ENCODE measurements at regions not wholly inside any gene's neighbourhood (a gene's known extent, or its start where the extent isn't known, plus 50 kb on each side); places are given as distances from the start of the nearest gene placed in this dataset.

DNA sequence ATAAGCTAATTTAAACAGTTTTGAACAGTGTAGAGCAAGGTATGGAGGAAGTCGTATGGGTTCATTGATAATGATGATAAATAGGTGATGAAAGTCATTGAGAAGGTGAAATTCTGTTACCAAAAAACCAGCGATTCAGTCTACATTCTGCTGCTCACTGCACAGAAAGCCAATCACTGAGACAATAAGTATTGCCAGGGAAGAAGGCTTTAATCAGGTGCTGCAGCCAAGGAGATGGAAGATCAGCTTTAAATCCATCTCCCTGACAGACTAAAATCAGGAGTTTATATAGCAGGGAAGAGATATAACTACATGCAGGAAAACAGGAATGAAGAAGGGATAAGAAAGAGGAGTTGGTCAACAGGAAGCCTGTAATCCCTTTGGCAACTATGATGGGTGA lies 361.3 kb upstream of the C1orf174 start:
- TF ChIP-seq, protein P1, sequence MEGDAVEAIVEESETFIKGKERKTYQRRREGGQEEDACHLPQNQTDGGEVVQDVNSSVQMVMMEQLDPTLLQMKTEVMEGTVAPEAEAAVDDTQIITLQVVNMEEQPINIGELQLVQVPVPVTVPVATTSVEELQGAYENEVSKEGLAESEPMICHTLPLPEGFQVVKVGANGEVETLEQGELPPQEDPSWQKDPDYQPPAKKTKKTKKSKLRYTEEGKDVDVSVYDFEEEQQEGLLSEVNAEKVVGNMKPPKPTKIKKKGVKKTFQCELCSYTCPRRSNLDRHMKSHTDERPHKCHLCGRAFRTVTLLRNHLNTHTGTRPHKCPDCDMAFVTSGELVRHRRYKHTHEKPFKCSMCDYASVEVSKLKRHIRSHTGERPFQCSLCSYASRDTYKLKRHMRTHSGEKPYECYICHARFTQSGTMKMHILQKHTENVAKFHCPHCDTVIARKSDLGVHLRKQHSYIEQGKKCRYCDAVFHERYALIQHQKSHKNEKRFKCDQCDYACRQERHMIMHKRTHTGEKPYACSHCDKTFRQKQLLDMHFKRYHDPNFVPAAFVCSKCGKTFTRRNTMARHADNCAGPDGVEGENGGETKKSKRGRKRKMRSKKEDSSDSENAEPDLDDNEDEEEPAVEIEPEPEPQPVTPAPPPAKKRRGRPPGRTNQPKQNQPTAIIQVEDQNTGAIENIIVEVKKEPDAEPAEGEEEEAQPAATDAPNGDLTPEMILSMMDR (conservative IDR thresholded peaks at IDR 0.05; ENCODE audit: low read depth, low read length): no peak
- no peak overlapping the region for H3K4me3 ChIP-seq (ENCODE audit: low read length)
- no peak for DNase-seq (ENCODE audit: low read depth)

DNA sequence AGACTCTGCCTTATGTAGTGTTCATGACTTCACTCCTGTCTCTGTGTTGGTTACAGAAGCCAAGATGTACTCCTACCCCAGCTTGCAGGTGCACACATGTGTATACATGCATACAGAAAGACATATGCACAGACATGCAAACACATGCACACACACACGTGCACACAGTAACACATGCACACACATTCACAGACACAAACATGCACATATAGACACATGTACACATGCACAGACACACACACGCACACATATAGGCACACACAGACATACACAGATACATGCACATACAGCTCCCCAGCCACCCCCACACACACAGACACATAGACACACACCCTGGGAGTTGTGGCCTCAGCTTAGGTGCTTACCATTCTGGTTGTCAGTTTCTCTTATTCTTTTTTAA lies 362.6 kb upstream of the C1orf174 start:
- TF ChIP-seq, protein P1 (conservative IDR thresholded peaks at IDR 0.05; ENCODE audit: low read depth, low read length): no peak
- no peak for DNase-seq (ENCODE audit: low read depth)
- no peak overlapping the region for H3K4me3 ChIP-seq (ENCODE audit: low read length)

DNA sequence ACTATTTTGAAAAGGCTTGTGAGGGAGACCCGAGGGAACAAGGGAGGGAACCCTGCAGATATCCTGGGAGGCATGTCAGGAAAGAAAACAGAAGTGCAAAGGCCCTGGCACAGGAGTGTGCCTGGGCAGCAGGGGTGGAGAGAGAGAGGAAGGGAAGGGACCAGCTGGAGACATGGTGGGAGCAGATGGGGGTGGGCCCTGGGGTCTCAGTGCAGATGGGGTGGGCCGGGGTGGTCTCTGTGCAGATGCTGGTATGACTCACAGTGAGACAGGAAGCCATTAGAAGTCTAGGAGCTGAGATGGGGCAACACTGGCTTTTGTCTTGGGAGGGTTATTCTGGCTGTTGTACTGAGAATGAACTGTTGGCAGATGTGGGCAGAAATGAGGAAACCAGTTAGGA lies 363.6 kb upstream of the C1orf174 start:
- TF ChIP-seq, protein P1 (conservative IDR thresholded peaks at IDR 0.05; ENCODE audit: low read depth, low read length): no peak
- H3K4me3 ChIP-seq (ENCODE audit: low read length): no peak overlapping the region

DNA sequence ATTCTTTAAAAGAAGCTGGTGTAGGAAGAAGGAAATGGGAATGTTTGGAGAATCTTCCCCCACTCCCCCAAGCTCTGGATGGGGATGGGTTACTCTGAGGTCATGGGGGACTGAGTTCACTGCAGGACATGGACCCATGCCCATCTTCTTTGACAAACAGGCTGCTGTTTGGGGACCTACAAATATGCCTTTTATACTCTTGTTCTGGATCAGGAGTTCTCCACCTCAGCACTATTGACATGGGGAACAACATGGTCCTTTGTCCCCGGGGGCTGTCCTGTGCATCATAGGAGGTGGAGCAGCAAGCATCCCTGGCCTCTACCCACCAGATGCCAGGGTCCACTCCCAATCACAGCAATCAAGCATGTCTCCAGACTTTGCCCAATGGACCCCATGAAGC lies 365.8 kb upstream of the C1orf174 start:
- DNase-seq (ENCODE audit: low read depth): no peak
- no peak overlapping the region for H3K4me3 ChIP-seq (ENCODE audit: low read length)
- TF ChIP-seq, protein P1 (conservative IDR thresholded peaks at IDR 0.05; ENCODE audit: low read depth, low read length): no peak

More for the DNA sequence above, 363.6 kb upstream of the C1orf174 start:
- DNase-seq (ENCODE audit: low read depth): no peak

DNA sequence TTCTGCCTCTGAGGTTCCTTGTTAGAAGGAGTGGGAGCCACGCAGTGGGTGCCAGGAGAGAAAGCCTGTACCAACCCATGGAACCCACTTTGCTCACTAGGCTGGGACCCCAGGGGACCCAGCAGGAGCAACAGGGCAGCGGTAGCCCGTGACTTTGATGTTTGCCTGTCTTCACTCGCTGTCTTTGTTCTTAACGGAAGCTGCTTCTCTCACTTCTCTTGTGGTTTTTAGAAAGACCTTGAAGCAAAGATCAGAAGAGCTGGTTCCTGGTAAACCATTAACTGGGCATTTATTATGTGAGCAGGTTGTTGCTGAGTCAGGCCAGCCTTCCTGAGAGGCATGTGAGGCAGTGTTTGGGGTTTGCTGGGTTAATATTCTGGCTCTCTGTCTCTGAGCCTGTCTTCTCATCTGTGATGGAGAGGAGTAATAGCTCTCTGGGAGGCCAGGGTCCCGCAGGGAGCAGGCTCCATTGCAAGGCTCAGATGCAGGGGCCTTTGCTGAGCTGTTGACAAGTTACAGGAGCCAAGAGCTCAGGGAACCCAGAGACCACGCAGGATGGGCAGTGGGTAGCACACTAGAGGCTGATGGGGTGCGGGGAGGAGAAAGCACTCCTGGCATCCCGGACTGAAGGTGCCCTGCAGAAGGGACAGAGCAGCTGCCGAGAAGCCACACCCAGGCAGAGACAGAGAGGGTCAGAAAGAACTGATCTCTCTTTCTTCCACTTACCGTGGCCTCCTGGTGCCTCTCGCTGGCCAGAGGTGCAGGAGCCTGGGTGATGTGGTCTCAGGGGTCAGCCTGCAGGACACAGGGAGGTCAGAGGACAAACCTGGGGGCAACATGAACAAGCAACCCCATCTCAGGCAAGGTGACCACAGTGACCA lies 367.5 kb upstream of the C1orf174 start:
- H3K4me3 ChIP-seq (ENCODE audit: low read length): no peak overlapping the region
- DNase-seq (ENCODE audit: low read depth): no peak
- TF ChIP-seq, protein P1 (conservative IDR thresholded peaks at IDR 0.05; ENCODE audit: low read depth, low read length): no peak

DNA sequence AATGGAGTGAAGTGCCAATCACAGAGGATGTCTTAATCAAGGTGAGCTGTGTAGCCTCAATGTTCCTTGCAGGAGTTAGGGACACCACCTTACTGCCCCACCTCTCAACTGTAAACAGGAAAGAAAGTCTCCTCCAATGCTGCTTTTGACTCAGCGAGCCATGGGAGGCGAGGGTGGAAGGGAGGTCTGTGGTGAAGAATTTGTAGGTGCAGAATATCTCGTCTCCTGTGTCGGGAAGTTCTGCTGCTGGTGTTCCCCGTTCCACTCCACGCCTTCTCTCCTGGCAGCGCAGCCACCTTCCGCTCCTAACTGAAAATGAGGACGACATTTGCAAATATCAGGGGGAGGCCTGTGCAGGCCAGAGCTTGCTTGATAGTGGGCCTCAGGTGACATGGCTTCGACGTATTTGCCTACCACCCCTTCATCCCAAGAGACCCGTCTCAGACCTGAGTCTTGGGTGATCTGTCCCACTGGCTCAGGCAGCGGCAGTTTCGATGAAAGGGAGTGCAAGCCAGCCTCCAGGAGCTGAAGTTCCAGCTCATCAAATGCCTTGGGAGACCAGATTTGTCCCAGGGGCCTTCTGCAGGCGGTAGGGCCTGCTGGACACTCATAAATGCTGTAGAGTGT lies 368.3 kb upstream of the C1orf174 start:
- TF ChIP-seq, protein P1 (conservative IDR thresholded peaks at IDR 0.05; ENCODE audit: low read depth, low read length): no peak
- no peak for DNase-seq (ENCODE audit: low read depth)
- H3K4me3 ChIP-seq (ENCODE audit: low read length): no peak overlapping the region

- DNase-seq (ENCODE audit: low read depth): no peak
- TF ChIP-seq, protein P1 (conservative IDR thresholded peaks at IDR 0.05; ENCODE audit: low read depth, low read length): no peak
- H3K4me3 ChIP-seq (ENCODE audit: low read length): no peak overlapping the region
These were observed 368.8 kb upstream of the C1orf174 start for GRCh38 chr1:4268889-4269284.
